GM12878 (cell line): ENCODE measurements at regions not wholly inside any gene's neighbourhood (a gene's known extent, or its start where the extent isn't known, plus 50 kb on each side); places are given as distances from the start of the nearest gene placed in this dataset.

Experiments used
- ATAC-seq: fragments of 200-7000 bp; cut with Tn5 transposase; 3 replicates; pipeline ENCODE4 v1.9.1; 2020; ENCODE audit warnings: mild to moderate bottlenecking, moderate library complexity
- BruUV-seq: library from RNA; stranded (reverse); fragments of 400-500 nt; replicated peaks from 2 replicates; lab custom pipeline; 2021; lab: Mats Ljungman, UMichigan
- CTCF ChIA-PET: fragments of 300-600 bp; sonication (Branson Sonifier 250); formaldehyde crosslinking; extraction: SDS; loops from one replicate; lab custom pipeline; 2021; ENCODE audit warnings: inconsistent platforms; lab: Yijun Ruan, JAX
- POLR2A ChIA-PET: fragments of 350-600 bp; formaldehyde crosslinking; extraction: SDS; loops from one replicate; lab custom pipeline; 2021; ENCODE audit warnings: inconsistent platforms; lab: Charles Lee
- RAD21 ChIA-PET: fragments of 300-600 bp; sonication (Branson Sonifier 250); formaldehyde crosslinking; loops from one replicate; lab custom pipeline; 2023; ENCODE audit warnings: antibody characterized with exemption; ENCODE audit not compliant: unreplicated experiment; lab: Charles Lee
- SMC1A ChIA-PET: fragments of 300-600 bp; sonication (Branson Sonifier 250); formaldehyde crosslinking; loops from one replicate; lab custom pipeline; 2023; ENCODE audit not compliant: unreplicated experiment, uncharacterized antibody; lab: Charles Lee
- DNase-seq: peaks from one replicate; pipeline ENCODE4 v3.0.0-alpha.2; 2011; ENCODE audit warnings: low read depth, low spot score
- FAIRE-seq: peaks from 3 replicates; lab custom pipeline; 2011; peaks lifted over from hg19 to GRCh38; lab: Jason Lieb, UNC
- H2AFZ ChIP-seq: 2 replicates; pipeline ENCODE4 v1.6.0; 2011; ENCODE audit warnings: low read depth, low read length, control low read depth; ENCODE audit not compliant: control insufficient read depth
- H3K27ac ChIP-seq: 2 replicates; pipeline ENCODE4 v1.5.1; 2011; ENCODE audit warnings: control low read depth; ENCODE audit not compliant: control insufficient read depth, insufficient read depth
- H3K27me3 ChIP-seq, 2 experiments: replicated peaks in 1 of 2; 2 replicates each; pipeline versions ENCODE4 v1.6.0 to v1.6.1; 2011; ENCODE audit warnings: low read length in 1 of 2; ENCODE audit not compliant: control insufficient read depth in 2 of 2, insufficient read depth in 2 of 2
- H3K36me3 ChIP-seq, 2 experiments: 2 replicates each; pipeline ENCODE4 v1.5.1; 2011; ENCODE audit warnings: low read length in 1 of 2; ENCODE audit not compliant: control insufficient read depth in 2 of 2, insufficient read depth in 2 of 2
- H3K4me1 ChIP-seq: 2 replicates; pipeline ENCODE4 v1.6.1; 2011; ENCODE audit warnings: mild to moderate bottlenecking, low read length, moderate library complexity, mixed read lengths; ENCODE audit not compliant: control insufficient read depth, insufficient read depth
- H3K4me2 ChIP-seq: 2 replicates; pipeline ENCODE4 v1.6.0; 2011; ENCODE audit warnings: control low read depth; ENCODE audit not compliant: control insufficient read depth, insufficient read depth
- H3K4me3 ChIP-seq: fragments of 200-600 bp; sonication (generic); 2 replicates; pipeline ENCODE4 v1.5.1; 2016
- H3K79me2 ChIP-seq: 2 replicates; pipeline ENCODE4 v1.6.0; 2011; ENCODE audit warnings: low read length; ENCODE audit not compliant: control insufficient read depth, insufficient read depth
- H3K9ac ChIP-seq: 2 replicates; pipeline ENCODE4 v1.8.0; 2011; ENCODE audit warnings: low read length, control low read depth, mixed read lengths; ENCODE audit not compliant: control insufficient read depth, insufficient read depth
- H3K9me3 ChIP-seq: replicated peaks from 3 replicates; pipeline ENCODE4 v1.5.1; 2011; ENCODE audit warnings: mild to moderate bottlenecking, low read length; ENCODE audit not compliant: control insufficient read depth, insufficient read depth
- H4K20me1 ChIP-seq: 2 replicates; pipeline ENCODE4 v1.6.0; 2011; ENCODE audit not compliant: control insufficient read depth, insufficient read depth
- CBX5 ChIP-seq: sonication (generic); IDR thresholded peaks from 2 replicates; pipeline ENCODE4 v1.6.1; 2016; ENCODE audit warnings: low read depth, moderate library complexity, mild to moderate bottlenecking, inconsistent platforms
- CEBPZ ChIP-seq: fragments of 150-350 bp; IDR thresholded peaks from 2 replicates; pipeline ENCODE4 v1.6.1; 2016; ENCODE audit warnings: low read depth, low read length
- GATAD2B ChIP-seq: fragments of 450-650 bp; conservative IDR thresholded peaks from 2 replicates; pipeline ENCODE4 v1.6.1; 2017; ENCODE audit warnings: low read depth, mild to moderate bottlenecking, moderate library complexity
- JUND ChIP-seq: IDR thresholded peaks from 2 replicates; pipeline ENCODE4 v1.6.1; 2012; ENCODE audit warnings: low read depth, mild to moderate bottlenecking, low read length, improper control_type of control experiment, moderate library complexity
- KLF5 ChIP-seq: fragments of 450-650 bp; IDR thresholded peaks from 2 replicates; pipeline ENCODE4 v1.6.1; 2014; ENCODE audit warnings: mild to moderate bottlenecking; ENCODE audit not compliant: partially characterized antibody
- MTA3 ChIP-seq: IDR thresholded peaks from 2 replicates; pipeline ENCODE4 v1.6.1; 2012; ENCODE audit warnings: low read length, inconsistent platforms, borderline replicate concordance
- PAX5 ChIP-seq: IDR thresholded peaks from 2 replicates; pipeline ENCODE4 v1.6.1; 2011; ENCODE audit warnings: low read depth, low read length, borderline replicate concordance
- POLR2A ChIP-seq: IDR thresholded peaks from 2 replicates; pipeline ENCODE4 v1.6.1; 2011; ENCODE audit warnings: low read depth, mild to moderate bottlenecking, low read length
- POLR2AphosphoS5 ChIP-seq: IDR thresholded peaks from 2 replicates; pipeline ENCODE4 v1.6.1; 2011; ENCODE audit warnings: mild to moderate bottlenecking, low read length, inconsistent platforms
- RB1 ChIP-seq: fragments of 450-650 bp; formaldehyde crosslinking; IDR thresholded peaks from 2 replicates; pipeline ENCODE4 v1.6.1; 2017; ENCODE audit warnings: mild to moderate bottlenecking, borderline replicate concordance
- RCOR1 ChIP-seq: conservative IDR thresholded peaks from 2 replicates; pipeline ENCODE4 v1.6.1; 2012; ENCODE audit warnings: low read depth, low read length, improper control_type of control experiment
- REST ChIP-seq: IDR thresholded peaks from 2 replicates; pipeline ENCODE4 v1.6.1; 2012; ENCODE audit warnings: mild to moderate bottlenecking, low read depth, low read length
- SMARCA5 ChIP-seq: fragments of 450-650 bp; IDR thresholded peaks from 2 replicates; pipeline ENCODE4 v1.6.1; 2017; ENCODE audit warnings: mild to moderate bottlenecking
- SREBF1 ChIP-seq: IDR thresholded peaks from 2 replicates; pipeline ENCODE4 v1.6.1; 2012; ENCODE audit warnings: mild to moderate bottlenecking, low read length
- STAT1 ChIP-seq: fragments of 450-650 bp; conservative IDR thresholded peaks from 2 replicates; pipeline ENCODE4 v1.6.1; 2014; ENCODE audit warnings: antibody characterized with exemption, mild to moderate bottlenecking
- STAT3 ChIP-seq: IDR thresholded peaks from 2 replicates; pipeline ENCODE4 v1.6.1; 2011; ENCODE audit warnings: low read depth, low read length, improper control_type of control experiment
- WRNIP1 ChIP-seq: IDR thresholded peaks from 2 replicates; pipeline ENCODE4 v1.6.1; 2011; ENCODE audit warnings: low read depth, low read length, improper control_type of control experiment, borderline replicate concordance
- YY1 ChIP-seq: IDR thresholded peaks from 2 replicates; pipeline ENCODE4 v1.6.1; 2011; ENCODE audit warnings: low read depth, mild to moderate bottlenecking, low read length
- ZNF217 ChIP-seq: fragments of 450-650 bp; IDR thresholded peaks from 2 replicates; pipeline ENCODE4 v1.6.1; 2017; ENCODE audit warnings: antibody characterized with exemption, mild to moderate bottlenecking
- WGBS: methylation state at CpG from one replicate; pipeline ENCODE4 v1.1.6; 2016; ENCODE audit warnings: low lambda C conversion rate; ENCODE audit not compliant: insufficient replicate concordance, insufficient coverage; ENCODE audit errors: missing lambda C conversion rate; 5-methylcytosine and 5-hydroxymethylcytosine counted together
- in situ Hi-C: fragments of 300-500 bp; cut with MboI; formaldehyde crosslinking; loops from 9 replicates; pipeline ENCODE4 v1.14.3; 2018; ENCODE audit warnings: mixed read lengths
- intact Hi-C: fragments of 100-400 bp; cut with micrococcal nuclease; formaldehyde crosslinking; loops from one replicate; pipeline ENCODE4 v1.14.2; 2022; ENCODE audit not compliant: unreplicated experiment
- TF ChIP-seq, protein P1 (sequence below): IDR thresholded peaks from 2 replicates; pipeline ENCODE4 v1.6.1; 2012; ENCODE audit warnings: low read length, inconsistent platforms

- no peaks in the 10 kb centered on the region for H3K27me3 ChIP-seq
- H3K4me2 ChIP-seq = 0 out of 2 replicates have a peak overlapping the region, but pooled peaks have one; percentile 11
- no peaks in the 10 kb centered on the region for H3K79me2 ChIP-seq
- POLR2A ChIA-PET = no interaction called here
- FAIRE-seq = peak; percentile 68
- CTCF ChIA-PET = no interaction called here
- peak; percentile 97 for ATAC-seq
- no peaks in the 10 kb centered on the region for H3K4me1 ChIP-seq
- DNase-seq = peak; percentile 43
- H3K27ac ChIP-seq = peak overlapping the region; percentile 33; the same call in 1 of the 2 replicates
- H3K36me3 ChIP-seq = no peaks in the 10 kb centered on the region
- in situ Hi-C loops = no loop called here
- SMC1A ChIA-PET = no interaction called here
- WGBS = 27% methylated on average over 5 of the region's 5 CpGs
- H3K9ac ChIP-seq = no peak overlapping the region; the same call in 1 of the 2 replicates
- intact Hi-C loops = no loop called here
- no peak overlapping the region for H2AFZ ChIP-seq
- BruUV-seq = no TSS peak
- no peaks in the 10 kb centered on the region for H4K20me1 ChIP-seq
- H3K9me3 ChIP-seq = no peaks in the 10 kb centered on the region
- RAD21 ChIA-PET = no interaction called here
- H3K4me3 ChIP-seq = no peak overlapping the region
- peak; percentile 58; the same call in 1 of the 2 replicates for TF ChIP-seq PAX5
- TF ChIP-seq CBX5 = peak; percentile 66; the same call in 1 of the 2 replicates
- no peak for TF ChIP-seq POLR2AphosphoS5
- peak; percentile 62; the same call in 1 of the 2 replicates for TF ChIP-seq MTA3
- TF ChIP-seq, protein P1, sequence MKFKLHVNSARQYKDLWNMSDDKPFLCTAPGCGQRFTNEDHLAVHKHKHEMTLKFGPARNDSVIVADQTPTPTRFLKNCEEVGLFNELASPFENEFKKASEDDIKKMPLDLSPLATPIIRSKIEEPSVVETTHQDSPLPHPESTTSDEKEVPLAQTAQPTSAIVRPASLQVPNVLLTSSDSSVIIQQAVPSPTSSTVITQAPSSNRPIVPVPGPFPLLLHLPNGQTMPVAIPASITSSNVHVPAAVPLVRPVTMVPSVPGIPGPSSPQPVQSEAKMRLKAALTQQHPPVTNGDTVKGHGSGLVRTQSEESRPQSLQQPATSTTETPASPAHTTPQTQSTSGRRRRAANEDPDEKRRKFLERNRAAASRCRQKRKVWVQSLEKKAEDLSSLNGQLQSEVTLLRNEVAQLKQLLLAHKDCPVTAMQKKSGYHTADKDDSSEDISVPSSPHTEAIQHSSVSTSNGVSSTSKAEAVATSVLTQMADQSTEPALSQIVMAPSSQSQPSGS = peak; percentile 77
- no peak for TF ChIP-seq REST
- peak; percentile 39 for TF ChIP-seq KLF5
- TF ChIP-seq WRNIP1 = no peak
- no peak for TF ChIP-seq POLR2A
- TF ChIP-seq YY1 = no peak
- no peak for TF ChIP-seq SREBF1
- no peak for TF ChIP-seq JUND
- TF ChIP-seq STAT1 = no peak
- no peak for TF ChIP-seq SMARCA5
- TF ChIP-seq GATAD2B = no peak; the same call in 1 of the 2 replicates
- no peak for TF ChIP-seq CEBPZ
- TF ChIP-seq ZNF217 = no peak
- no peak for TF ChIP-seq RB1
- TF ChIP-seq RCOR1 = no peak
- TF ChIP-seq STAT3 = no peak
Observed at GRCh38 chr2:188235364-188235763, 56.3 kb upstream of the GULP1 start.
